ENCODE measurements at regions not wholly inside any gene's neighbourhood (a gene's known extent, or its start where the extent isn't known, plus 50 kb on each side); places are given as distances from the start of the nearest gene placed in this dataset.
A peak's percentile ranks its signal among the peaks of the same experiment; 100 is the strongest.

DNA sequence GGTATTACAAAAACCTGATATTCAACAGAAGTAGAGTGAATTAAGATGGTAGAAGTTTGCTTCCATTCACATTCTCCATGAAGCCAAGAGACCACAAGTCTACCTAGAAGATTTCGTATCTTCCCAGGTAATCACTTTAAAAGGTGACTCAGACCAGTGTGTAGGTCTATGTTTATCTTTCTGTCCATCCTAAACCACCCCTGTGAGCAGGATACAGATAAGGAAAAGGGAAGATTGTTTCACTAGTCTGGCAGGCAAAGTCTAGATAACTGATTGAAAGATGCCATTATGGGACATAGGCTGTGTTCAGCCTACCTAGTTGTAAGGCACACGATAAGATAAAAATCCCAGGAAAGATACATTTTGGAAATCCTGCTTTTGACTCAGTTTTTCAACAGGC lies 244.3 kb upstream of the NWD2 start:
- peak; percentile 62 for DNase-seq

DNA sequence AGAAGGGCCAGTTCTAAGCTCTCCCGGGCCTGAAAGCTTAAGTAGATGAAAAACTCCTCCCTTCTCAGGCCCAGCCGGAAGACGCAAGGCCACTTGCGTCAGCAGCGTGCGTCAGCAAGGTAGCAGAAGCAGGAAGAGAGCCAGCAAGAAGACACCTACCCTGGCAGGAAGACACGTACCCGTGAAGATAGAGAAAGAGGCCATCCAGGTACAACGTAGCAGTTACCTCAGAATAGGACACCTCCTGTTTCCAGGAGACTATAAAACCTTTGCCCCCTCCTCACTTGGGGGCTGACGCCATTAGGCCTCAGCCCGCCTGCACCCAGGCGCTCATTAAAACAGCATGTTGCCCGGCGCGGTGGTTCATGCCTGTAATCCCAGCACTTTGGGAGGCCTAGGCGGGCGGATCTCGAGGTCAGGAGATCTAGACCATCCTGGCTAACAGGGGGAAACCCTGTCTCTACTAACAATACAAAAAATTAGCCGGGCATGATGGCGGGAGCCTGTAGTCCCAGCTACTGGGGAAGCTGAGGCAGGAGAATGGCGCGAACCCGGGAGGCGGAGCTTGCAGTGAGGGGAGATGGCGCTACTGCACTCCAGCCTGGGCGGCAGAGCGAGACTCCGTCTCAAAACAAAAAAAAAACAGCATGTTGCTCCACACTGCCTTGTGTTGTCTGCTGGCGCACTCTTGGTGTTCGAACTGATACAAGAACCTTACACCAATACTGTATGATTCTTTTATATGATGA lies 242.7 kb upstream of the NWD2 start:
- no peak for DNase-seq

DNA sequence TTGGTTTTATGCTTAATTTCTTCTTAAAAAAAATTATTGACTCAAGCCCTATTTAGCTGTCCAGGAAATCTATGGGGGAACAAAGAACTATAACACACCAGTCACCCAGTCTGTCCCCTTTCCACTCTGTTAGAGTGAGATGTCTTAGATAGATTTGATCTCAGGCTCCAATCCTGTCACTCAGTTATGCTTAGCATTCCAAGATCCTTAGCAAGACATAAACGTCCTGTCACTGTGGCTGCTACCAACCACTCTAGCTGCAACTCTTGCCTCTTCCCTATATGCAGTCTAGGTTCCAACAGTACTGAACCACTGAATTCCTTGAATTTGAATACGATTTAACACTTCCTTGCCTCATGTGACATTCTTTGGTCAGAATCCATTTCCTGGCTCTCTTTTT lies 241.9 kb upstream of the NWD2 start:
- no peak for DNase-seq

DNA sequence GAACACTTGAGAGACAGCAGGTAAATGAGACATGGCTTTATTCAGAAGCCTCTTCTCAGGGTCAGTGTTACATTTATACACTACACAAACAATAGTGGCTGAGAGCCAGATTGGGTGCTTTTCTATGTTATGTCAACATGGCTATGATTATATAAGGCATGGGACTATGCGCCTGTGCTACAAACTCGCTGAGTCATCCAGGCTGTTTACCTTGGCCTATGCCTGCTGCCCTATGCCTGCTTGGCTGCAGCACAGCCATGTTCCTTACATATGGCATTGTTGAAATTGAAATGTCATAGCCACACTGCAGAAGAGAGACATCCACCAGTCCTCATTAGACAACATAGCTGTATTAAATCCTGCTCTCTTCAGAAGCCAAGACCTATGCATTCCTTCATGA lies 236.3 kb upstream of the NWD2 start:
- peak; percentile 17 for DNase-seq

DNA sequence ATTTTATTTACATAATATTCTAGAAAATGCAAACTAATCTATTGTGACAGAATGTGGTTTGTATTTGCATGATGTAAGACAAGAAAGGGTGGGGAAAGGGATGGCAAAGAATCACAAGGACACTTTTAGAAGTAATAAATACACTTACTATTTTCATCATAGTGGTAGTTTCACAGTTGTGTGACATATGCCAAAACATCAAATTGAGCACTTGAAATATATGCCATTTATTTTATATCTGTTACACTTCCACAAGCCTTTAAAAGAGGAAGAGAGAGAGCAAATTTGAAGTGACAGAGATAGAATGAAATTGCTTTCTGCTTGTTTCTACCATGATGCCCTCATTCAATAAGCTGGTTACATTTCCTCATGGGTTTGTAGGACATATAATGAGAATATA lies 230.0 kb upstream of the NWD2 start:
- peak; percentile 19 for DNase-seq

DNA sequence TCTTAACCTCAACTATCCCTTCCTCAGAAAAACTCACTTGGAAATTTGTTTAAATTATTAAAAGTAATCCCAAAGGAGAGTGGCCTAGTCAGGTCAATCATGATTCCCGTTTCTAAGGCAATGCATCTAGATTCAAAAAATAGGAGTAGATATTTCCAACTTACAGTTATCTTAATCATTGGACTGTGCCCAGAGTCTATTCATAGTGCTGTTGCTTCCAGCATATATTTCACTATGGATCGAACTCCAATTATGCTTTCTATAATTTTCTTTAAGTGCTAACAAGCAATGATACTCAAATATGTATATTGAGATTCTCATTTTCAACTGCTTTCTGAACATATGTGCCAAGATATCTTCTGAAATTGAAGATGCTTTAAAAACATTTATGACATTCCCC lies 229.2 kb upstream of the NWD2 start:
- DNase-seq: no peak

DNA sequence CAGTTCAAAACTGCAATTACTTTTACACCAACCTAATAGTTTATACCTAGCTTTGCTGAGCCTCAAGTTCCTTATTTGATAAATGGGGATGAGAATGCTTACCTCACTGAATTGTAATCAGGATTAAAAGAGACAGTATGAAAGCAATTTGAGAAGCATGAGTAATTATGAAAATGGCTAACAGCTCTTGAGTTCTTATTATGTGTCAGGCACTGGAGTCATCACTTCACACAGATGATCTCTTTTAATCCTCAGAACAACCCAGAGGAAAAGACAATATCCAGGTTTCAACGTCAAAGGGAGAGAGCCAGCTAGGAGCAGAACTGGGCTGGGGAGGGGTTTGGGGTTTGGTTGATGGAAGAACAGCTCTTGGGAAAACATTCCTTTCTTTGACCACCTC lies 221.0 kb upstream of the NWD2 start:
- DNase-seq: no peak

DNA sequence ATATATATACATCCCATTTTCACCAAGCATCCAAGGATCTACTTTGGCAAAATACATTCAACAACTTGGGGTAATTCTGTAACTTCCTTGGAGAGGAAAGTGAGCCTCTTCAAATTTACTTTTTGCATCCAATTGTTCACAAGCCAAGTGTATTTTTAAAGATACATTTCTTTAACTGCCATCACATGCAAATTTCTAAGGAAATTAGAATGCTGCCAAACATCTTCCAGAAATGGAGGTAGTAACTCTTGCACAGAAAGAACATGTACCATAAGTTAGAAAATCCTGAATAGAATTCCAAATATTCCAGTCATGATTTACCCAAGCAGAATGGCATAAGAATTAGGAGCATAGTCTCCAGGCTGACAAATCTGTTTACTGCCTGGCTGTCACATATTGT lies 220.5 kb upstream of the NWD2 start:
- no peak for DNase-seq

DNA sequence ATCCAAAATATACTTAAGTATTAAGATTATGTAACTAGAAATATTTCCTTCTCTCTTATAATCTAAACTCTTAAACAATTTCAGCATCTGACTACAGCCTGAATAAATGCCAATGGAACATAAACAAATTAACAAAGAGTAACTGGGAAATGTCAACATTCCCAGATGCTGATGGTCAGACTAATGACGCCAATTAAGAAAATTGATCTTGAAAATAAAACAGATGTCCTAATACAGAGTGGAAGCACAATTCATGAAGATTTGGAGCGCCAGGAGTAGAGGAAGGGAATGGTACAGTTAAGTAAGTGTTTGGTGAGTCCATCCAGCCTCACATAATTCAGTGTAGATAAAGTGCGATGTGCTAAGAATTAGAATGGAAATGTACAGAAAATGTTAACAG lies 203.7 kb upstream of the NWD2 start:
- DNase-seq: no peak

DNA sequence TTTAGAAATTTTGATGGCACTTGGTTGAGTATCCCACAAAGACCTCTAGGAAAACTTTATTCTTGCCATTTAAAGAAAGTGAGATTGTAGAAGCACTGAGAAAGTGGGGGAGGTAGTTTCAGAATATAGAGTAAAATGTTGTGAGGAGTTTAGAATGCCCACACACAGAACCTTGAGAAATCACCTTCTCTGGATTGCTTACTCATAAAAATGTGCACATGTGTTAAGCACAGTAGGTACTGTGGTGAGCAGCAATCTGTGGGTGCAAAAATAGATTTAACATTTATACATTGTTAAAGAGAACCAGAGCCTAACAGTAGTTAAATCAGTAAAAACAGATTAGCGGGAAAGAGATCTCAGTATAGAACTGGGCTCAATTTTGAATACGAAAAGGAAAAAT lies 201.2 kb upstream of the NWD2 start:
- no peak for DNase-seq

DNA sequence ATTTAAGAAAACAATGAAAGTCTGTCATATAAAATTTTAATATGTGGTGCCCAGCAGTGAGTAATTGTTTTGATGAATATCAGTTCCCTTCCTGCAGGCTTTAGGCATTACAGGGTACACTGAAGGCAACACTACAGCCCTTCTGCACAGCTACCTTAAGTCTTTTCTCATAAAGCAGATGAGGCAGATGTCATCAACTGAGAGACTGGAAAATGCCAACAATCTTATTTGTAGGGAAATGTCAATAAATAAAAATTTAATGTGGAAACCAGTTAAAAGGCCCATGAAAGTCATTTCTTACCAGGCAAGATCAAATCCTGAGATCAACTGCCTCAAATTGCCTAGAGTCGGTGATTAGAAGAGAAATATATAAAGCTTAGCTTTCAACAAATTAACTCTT lies 193.4 kb upstream of the NWD2 start:
- DNase-seq: no peak

DNA sequence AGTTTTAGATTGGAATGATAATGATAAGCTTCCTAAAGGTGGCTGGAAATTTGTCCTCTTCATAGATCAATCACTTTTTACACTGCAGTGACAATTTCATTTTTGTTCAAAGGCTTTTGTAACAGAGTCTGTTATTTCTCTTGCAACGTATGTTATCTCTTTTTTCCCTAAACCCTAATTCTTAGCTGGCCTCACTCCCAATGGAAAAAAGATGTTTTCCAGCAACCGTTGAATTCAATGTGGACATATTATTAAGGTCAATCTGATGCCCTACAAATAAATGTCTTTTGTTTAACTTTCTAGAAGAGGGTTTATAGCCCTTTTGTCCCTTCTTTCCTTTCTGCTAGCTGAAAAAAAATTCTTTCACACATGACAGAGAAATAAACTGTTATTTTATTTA lies 192.7 kb upstream of the NWD2 start:
- DNase-seq: no peak

DNA sequence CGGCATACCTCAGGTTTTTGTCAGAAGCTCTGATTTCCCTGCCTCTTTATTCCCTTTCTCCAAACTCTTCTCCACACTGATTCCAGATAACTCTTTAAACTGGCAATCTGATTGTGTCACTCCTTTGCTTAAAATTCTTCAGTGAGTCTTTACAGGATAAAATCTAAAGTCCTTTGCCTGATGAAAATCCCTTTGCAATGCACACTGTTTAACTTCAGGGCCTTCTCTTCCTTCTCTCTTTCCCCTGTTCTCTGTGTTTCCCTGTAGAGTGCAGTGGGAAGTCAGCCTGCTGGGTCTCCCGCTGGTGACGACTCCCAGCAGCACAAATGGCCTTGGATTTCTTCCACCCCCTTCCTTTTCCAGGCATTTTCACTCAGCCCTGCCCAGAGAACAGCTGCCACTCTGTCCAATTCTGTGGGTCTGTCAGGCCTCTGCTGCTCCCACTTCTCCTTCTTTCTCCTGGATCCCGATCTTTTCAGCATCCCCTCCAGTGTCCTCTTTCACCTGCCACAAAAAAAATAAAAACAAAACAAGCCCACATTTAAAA lies 189.9 kb upstream of the NWD2 start:
- DNase-seq: no peak

DNA sequence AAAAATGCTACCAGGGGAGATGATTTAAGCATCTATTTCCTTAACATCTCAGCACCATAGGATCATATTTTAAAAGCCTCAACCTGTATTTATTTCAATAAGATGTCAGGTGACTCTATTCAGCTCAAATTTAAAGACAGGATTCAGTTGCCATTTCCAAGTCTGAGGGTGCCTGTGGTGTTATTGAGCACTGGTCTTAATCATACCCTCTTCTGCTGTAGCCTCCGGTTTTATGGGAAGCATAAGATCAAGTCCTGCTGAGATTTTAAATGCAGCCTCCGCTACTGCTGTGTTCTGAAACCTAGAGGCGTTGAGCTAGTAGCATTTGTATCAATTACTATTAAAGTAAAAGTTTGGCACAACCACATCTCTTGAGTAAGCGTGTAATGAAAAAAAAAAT lies 185.7 kb upstream of the NWD2 start:
- no peak for DNase-seq

DNA sequence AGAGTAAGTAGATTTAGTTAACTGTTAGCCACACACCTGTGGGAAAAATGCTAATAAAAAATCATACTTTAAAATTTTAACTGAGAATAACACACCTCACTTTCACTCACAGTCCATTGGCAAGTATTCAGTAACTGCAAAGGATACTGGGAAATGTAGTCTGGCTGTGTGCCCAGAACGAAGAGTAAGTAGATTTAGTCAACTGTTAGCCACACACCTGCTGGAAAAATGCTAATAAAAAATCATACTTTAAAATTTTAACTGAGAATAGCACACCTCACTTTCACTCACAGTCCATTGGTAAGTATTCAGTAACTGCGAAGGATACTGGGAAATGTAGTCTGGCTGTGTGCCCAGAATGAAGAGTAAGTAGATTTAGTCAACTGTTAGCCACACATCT lies 178.4 kb upstream of the NWD2 start:
- peak; percentile 40 for DNase-seq

DNA sequence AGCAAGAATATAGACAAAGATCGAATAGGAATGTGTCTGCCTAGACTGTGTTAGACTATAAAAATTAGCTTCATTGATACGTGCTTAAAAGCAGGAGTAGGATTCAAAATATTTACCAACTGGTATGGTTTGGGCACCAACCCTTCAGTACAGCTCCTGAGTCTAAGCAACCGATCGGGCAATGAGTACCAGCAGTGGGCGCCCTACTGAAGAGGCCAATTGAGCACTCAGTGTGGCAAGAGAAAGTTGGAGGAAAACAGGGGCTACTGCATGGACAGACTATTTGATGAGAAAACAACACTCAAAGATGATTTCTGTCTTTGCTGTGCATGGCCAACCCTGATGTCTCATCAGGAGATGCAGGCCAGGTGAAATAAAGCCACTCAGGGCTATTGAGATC lies 176.0 kb upstream of the NWD2 start:
- peak; percentile 10 for DNase-seq

DNA sequence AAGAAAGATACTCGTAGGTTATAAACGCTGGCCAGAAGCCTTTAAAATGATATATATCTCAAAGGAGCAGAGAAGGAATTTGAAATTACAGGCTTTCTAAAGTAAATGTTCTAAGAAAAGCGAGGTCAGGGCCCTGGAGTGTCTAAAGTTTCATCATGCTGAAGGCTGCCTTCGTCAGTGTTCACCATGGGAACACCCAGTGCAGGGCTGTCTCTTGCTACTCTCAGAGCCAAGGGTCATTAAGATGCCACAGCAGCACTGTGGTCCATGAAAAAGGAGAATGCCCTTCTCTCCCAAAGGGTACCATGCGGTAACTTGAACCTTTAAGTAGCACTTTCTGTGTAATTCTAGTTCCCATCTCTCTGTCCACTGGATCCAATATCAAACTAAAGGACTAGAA lies 174.5 kb upstream of the NWD2 start:
- DNase-seq: no peak

DNA sequence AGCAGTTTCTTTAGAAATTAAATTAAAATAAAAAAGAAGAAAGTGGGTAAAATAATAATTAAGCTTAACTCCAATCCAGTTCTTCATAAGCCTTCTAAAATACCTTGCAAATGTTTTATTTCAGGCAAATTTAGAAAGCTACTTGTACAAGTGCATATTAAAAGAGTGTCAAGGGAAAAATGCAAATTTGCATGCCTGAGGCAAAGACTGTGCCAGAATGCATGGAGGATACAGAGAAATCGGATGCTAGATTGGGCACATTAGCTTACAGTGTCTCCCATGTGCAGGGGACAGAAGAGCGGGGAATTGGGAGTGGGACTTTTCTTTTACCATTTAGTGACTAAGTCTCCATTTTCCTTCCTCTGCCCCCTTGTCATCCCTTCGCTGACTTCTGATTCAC lies 173.0 kb upstream of the NWD2 start:
- no peak for DNase-seq

DNA sequence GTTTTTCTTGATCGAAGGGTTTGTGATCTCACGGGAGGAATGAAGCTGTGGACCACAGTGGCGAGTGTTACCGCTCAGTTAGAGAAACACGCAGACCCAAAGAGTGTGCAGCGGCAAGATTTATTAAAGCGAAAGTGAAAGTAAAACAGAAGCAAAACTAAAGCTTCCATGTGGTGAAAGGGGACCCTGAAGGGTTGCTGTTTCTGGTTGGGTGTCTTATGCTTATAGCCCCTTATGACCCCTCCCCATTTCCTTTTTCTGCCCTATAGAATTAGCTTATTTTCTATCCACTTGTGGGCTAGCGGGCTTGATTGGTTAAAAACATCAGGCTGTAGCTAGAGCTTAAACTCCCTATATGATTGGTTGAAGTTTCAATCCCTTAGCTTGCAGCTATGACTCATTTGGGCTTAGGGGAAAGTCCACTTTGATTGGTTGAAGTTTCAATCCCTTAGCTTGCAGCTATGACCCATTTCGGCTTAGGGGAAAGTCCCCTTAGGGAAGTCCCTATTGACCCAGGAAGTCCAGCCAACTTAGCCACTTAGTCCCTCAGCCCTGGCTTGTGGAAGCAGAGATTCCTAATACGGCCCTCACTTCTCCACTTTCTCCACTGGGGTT lies 171.2 kb upstream of the NWD2 start:
- peak; percentile 54 for DNase-seq

DNA sequence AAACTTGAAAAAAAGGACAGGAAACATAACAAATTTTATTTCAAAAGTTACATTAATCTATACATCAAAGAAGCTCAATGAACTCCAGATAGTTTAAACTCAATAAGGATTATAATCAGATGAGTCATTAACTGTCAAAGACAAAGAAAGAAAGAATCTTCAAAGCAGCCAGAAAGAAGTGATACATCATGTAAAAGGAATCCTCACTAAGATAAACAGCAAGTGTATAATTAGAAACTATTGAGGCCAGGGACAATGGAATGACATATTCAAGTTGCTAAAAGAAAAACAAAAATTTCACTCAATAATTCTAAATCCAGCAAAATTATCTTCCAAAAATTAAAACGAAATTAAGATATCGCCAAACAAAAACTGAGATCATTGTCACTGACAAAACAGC lies 161.6 kb upstream of the NWD2 start:
- peak; percentile 24 for DNase-seq

DNA sequence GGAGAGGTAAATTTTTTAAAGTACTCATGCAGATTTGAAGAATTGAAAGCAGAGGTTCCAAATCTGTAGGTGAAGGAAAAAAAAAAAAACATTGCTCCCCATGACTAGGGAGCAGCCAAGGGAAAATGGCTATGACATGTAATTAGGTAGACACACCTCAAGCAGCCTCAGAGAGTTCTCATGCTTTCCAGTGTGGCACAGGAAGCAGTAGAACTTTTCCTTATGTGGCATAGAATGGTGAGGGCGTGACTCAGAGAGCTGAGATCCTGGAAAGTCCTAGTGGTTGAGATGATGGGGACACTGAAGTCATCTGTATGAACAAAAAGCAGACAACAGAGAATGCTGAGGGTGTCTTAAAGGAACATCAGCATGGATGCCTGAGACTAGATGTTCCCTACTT lies 148.6 kb upstream of the NWD2 start:
- DNase-seq: no peak

DNA sequence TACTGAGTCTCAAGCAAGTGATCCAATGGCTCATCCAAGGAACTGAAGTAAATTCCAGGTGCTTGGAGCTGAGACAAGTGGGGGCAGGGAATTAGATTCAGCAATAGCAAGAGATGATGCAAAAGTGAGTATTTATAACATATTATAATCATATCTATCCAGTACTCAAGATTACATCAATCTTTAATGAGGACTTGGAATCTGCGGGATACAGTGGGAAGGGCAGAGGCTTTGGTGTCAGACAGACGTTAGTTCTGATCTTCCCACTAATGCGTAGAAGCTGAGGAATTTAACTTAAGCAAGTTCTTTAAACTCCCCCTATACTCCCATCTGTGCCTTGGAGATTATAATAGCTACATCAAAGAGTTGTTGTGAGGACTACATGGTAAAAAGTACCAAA lies 143.4 kb upstream of the NWD2 start:
- no peak for DNase-seq

DNA sequence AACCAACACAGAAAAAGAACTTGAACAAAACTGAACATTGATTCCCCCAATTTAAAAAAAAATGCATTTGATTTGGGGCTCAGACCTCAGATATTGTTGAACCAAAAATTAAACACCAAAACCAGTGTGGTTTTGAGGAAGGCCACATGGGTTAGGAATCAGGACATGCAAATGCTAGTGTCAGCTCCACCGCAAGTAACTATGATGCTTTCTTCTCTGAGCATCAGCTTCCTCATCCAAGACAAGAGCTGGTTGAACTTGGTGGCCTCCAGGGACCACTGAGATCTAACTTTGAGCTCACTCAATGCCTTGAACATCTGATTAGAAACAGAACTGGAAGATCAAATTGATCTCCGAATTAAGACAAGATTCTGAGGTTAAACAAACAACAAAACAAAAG lies 142.9 kb upstream of the NWD2 start:
- no peak for DNase-seq

DNA sequence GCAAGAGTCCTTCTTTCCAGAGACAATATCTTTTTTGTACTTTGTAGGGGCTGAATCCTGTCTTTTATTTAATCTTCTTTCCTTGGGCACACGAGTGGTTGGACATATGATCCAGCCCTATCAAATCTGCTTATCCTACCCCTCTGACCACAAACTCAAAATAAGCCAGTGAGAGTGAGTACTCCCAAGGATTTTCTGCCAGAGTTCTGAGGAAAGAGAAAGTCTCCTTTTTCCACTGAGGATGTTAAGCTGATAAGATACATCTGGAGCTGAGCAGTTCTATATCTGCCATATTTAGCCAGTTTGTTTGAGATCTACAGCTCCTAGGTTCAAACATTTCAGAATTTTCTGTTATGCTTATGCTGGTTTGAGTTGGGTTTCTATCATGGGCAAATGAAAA lies 134.8 kb upstream of the NWD2 start:
- peak; percentile 44 for DNase-seq

DNA sequence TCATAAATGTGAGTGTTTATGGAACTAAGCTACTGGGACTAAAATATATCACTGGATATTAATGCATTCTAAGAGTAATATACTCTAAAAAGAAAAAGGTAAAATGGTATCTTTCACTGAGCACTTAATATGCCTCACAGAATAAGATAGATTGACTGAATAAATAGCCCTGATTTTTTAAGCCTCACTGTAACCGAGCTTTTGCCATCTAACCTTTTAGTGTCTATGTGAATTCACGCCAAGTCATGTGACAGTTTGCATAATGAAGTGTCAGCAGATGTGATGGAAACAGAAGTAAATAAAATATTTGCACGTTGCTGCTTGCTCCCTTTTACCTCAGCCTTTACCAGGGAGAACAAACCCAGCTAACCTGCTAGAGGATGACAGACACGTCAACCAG lies 119.7 kb upstream of the NWD2 start:
- DNase-seq: no peak
